BE2C (cell line): ENCODE measurements at regions not wholly inside any gene's neighbourhood (a gene's known extent, or its start where the extent isn't known, plus 50 kb on each side); places are given as distances from the start of the nearest gene placed in this dataset.
A peak's percentile ranks its signal among the peaks of the same experiment; 100 is the strongest.

Experiments used
- DNase-seq: peaks from one replicate; pipeline ENCODE4 v3.0.0-alpha.2; 2020
- H3K27me3 ChIP-seq: fragments of 250-450 bp; sonication (Bioruptor Pico); 2 replicates; pipeline ENCODE4 v1.5.1; 2020; ENCODE audit warnings: mild to moderate bottlenecking
- H3K36me3 ChIP-seq: fragments of 250-450 bp; sonication (Bioruptor Pico); 2 replicates; pipeline ENCODE4 v1.5.1; 2020; ENCODE audit warnings: mild to moderate bottlenecking
- H3K4me1 ChIP-seq: fragments of 250-450 bp; sonication (Bioruptor Pico); 2 replicates; pipeline ENCODE4 v1.5.1; 2020
- H3K4me3 ChIP-seq: 2 replicates; pipeline ENCODE4 v1.5.1; 2011; ENCODE audit warnings: low read depth, low read length
- H3K9me3 ChIP-seq: fragments of 250-450 bp; sonication (Bioruptor Pico); 2 replicates; pipeline ENCODE4 v1.5.1; 2020
- TF ChIP-seq, protein P1 (sequence below): IDR thresholded peaks from 2 replicates; pipeline ENCODE4 v1.5.1; 2012; ENCODE audit warnings: mild to moderate bottlenecking, low read depth, low read length

- H3K27me3 ChIP-seq = no peaks in the 10 kb centered on the region
- DNase-seq = no peak
- TF ChIP-seq, protein P1, sequence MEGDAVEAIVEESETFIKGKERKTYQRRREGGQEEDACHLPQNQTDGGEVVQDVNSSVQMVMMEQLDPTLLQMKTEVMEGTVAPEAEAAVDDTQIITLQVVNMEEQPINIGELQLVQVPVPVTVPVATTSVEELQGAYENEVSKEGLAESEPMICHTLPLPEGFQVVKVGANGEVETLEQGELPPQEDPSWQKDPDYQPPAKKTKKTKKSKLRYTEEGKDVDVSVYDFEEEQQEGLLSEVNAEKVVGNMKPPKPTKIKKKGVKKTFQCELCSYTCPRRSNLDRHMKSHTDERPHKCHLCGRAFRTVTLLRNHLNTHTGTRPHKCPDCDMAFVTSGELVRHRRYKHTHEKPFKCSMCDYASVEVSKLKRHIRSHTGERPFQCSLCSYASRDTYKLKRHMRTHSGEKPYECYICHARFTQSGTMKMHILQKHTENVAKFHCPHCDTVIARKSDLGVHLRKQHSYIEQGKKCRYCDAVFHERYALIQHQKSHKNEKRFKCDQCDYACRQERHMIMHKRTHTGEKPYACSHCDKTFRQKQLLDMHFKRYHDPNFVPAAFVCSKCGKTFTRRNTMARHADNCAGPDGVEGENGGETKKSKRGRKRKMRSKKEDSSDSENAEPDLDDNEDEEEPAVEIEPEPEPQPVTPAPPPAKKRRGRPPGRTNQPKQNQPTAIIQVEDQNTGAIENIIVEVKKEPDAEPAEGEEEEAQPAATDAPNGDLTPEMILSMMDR = no peak
These were observed 475.4 kb downstream of the LMO4 start for GRCh38 chr1:87804128-87804527.

DNA sequence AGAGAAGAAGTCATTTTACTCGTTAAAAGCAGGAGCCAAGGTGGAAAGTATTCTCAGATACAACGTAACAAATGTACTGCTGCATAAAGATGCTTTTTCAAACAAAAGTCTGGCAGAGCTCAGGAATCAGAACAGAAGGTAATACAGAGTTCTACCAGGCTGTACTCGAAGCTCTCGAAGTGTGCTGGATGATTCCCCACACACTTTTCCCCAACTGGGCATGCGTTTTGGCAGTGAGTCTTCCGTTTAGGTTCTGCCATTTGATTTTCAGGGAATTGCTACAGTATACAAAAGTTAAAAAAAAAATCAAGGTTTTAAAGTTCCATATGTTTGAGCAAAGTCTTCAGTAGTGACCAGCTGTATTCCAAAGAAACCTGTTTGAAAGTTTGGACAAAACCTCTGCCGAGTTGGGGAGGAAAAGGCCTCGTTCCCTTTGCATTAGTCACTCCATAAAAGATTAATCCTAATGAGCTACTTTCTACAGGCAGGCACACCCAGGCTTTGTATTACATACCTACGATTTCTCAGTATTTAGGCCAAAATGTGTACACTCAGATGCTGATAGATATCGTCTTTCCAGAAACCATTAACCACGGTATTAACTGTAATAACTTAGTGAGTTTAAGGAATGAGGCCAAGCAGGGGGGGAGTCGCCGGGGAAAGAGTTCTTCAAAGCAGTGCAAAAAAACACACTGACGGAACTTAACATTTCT is 477.1 kb downstream of the LMO4 start:
- no peaks in the 10 kb centered on the region for H3K9me3 ChIP-seq
- DNase-seq = no peak

More at GRCh38 chr1:87804128-87804527, 475.4 kb downstream of the LMO4 start:
- no peak overlapping the region for H3K4me3 ChIP-seq
- no peaks in the 10 kb centered on the region for H3K4me1 ChIP-seq
- no peaks in the 10 kb centered on the region for H3K9me3 ChIP-seq
- no peaks in the 10 kb centered on the region for H3K36me3 ChIP-seq

DNA sequence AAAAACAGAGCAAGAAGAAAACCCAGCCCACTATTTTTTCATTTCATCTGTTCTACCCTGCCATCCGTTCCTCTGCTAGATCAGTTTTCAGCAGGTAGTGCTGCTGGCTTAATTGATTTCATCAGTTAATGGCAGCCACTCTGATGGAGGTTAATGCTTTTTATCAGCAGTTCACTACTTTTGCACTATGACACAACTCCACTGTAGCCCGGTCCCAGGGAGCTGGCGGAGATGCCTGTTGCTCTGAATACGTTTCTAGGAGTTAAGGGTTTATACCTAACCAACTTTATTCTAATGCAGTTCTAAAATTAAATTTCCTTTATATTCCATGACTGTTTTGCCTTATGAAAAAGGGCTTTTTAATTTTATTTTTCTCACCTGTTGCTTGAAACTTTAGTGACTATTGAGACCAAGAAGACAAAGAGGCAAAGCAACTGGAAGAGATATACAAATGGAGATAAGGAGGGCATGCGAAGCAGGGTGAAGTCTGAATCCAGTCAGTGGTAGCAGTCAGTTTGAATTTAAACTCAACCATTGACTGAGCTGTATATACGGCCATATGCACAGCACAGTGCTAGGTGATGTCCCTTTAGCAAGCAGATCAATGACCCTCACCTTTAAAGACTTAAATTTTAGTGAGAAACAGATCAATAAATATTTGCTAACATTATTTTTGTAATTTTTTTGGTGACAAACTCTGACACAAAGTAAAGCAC is 477.9 kb downstream of the LMO4 start:
- H3K4me1 ChIP-seq = no peaks in the 10 kb centered on the region
- H3K4me3 ChIP-seq = peak overlapping the region; percentile 12
- DNase-seq = peak; percentile 31
- H3K27me3 ChIP-seq = no peaks in the 10 kb centered on the region
- H3K36me3 ChIP-seq = no peaks in the 10 kb centered on the region
- no peaks in the 10 kb centered on the region for H3K9me3 ChIP-seq
- TF ChIP-seq, protein P1 = no peak

More for the DNA sequence above, 477.1 kb downstream of the LMO4 start:
- Histone ChIP-seq H3K27me3 (no peaks in the 10 kb centered on the region), H3K4me1 (no peaks in the 10 kb centered on the region), H3K36me3 (no peaks in the 10 kb centered on the region), H3K4me3 (peak overlapping the region; percentile 12; the same call in 1 of the 2 replicates)
- TF ChIP-seq, protein P1 = no peak

GRCh38 chr1:87810166-87810565 is 481.5 kb downstream of the LMO4 start:
- no peak overlapping the region for H3K4me3 ChIP-seq
- no peak for DNase-seq
- H3K36me3 ChIP-seq = no peaks in the 10 kb centered on the region
- H3K27me3 ChIP-seq = no peaks in the 10 kb centered on the region
- H3K9me3 ChIP-seq = no peaks in the 10 kb centered on the region
- no peaks in the 10 kb centered on the region for H3K4me1 ChIP-seq
- TF ChIP-seq, protein P1 = no peak

GRCh38 chr1:87812871-87813577 is 484.3 kb downstream of the LMO4 start:
- H3K9me3 ChIP-seq = no peaks in the 10 kb centered on the region
- no peaks in the 10 kb centered on the region for H3K27me3 ChIP-seq
- H3K36me3 ChIP-seq = no peaks in the 10 kb centered on the region
- H3K4me1 ChIP-seq = no peaks in the 10 kb centered on the region
- TF ChIP-seq, protein P1 = no peak
- DNase-seq = no peak
- no peak overlapping the region for H3K4me3 ChIP-seq
